ENCODE measurements at regions not wholly inside any gene's neighbourhood (a gene's known extent, or its start where the extent isn't known, plus 50 kb on each side); places are given as distances from the start of the nearest gene placed in this dataset.

- no peak for TF ChIP-seq CTCF (IDR thresholded peaks at IDR 0.05)
- no peaks in the 10 kb centered on the region for H3K9me3 ChIP-seq
- DNase-seq (no peak), ATAC-seq (no peak)
- no peaks in the 10 kb centered on the region for H3K4me1 ChIP-seq (ENCODE audit: low read depth)
- intact Hi-C loops (cut with DNase I, micrococcal nuclease) = no loop called here
- no peak overlapping the region for H3K4me3 ChIP-seq
- no peaks in the 10 kb centered on the region for H3K36me3 ChIP-seq (ENCODE audit: low read depth)
Measured at GRCh38 chr11:104620991-104621390, 277.3 kb downstream of the CASP12 start.

DNA sequence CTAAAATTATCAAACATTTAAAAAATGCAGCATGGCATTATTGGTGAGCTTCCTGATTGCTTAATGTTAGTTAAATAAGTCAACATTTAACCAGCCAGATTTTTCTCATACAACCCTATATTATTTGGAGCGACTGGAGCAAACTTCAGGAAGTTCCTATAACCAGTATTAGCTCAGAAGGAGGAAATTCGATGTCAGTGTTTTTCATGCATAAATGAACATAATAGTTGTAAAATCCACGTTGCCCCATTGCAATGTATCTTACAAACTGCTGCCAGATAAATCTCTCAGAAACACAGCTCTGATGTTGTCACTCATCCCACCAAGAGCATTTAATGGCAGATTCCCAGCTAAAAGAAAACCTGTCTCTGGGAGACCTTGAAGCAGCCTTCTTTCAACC is 278.5 kb downstream of the CASP12 start:
- Histone ChIP-seq H3K4me1 (ENCODE audit: low read depth) (no peaks in the 10 kb centered on the region), H3K36me3 (ENCODE audit: low read depth) (no peaks in the 10 kb centered on the region), H3K9me3 (no peaks in the 10 kb centered on the region), H3K4me3 (no peak overlapping the region)
- intact Hi-C loops (cut with DNase I, micrococcal nuclease) = no loop called here
- TF ChIP-seq CTCF (IDR thresholded peaks at IDR 0.05) = no peak
- no peak for ATAC-seq
- DNase-seq = no peak

DNA sequence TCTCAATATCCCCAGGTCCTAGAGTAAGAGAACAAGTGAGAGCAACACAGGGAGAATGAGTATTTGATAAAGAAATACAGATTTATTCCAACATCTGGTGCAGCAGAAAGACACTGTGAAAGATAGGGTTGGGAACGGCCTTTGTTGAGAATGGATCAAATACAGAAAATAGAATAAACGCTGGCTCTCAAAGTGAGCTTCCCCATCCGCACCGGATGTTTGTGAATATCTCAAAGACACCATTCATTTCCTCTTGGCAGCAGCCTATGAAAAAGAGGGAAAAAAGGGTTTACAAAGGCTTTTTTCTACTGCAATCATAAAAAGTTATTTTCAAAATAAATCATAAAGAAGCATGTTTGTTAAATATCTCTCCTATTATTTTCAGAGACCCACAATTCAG is 279.3 kb downstream of the CASP12 start:
- Histone ChIP-seq H3K4me3 (no peak overlapping the region), H3K36me3 (ENCODE audit: low read depth) (no peaks in the 10 kb centered on the region), H3K9me3 (no peaks in the 10 kb centered on the region), H3K4me1 (ENCODE audit: low read depth) (no peaks in the 10 kb centered on the region)
- no peak for TF ChIP-seq CTCF (IDR thresholded peaks at IDR 0.05)
- DNase-seq = no peak
- intact Hi-C loops (cut with DNase I, micrococcal nuclease) = no loop called here
- ATAC-seq = no peak

DNA sequence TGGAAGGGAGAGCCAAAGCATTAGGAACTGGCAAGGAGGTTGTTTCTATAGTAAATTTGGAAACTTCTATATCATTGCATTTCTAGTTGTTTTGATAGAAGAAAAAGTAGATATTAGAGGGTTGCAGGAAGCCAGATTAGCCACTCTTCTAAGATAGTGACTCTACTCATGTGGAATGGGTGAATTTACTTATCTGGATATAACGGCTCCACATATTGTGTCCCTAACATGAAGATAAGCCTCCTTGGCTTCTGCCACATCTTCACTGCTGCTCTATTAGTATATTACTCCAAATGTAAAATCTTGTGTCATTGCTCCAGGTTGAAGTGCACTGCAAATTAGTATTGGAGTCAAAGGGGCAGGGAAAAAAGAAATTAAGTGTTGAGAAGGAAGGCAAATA is 283.3 kb downstream of the CASP12 start:
- no peak for DNase-seq
- ATAC-seq = no peak
- no peak overlapping the region for H3K4me3 ChIP-seq
- intact Hi-C loops (cut with DNase I, micrococcal nuclease) = no loop called here
- H3K36me3 ChIP-seq (ENCODE audit: low read depth) = no peaks in the 10 kb centered on the region
- H3K4me1 ChIP-seq (ENCODE audit: low read depth) = no peaks in the 10 kb centered on the region
- no peaks in the 10 kb centered on the region for H3K9me3 ChIP-seq
- no peak for TF ChIP-seq CTCF (IDR thresholded peaks at IDR 0.05)

- DNase-seq (no peak), ATAC-seq (no peak)
- intact Hi-C loops (cut with DNase I, micrococcal nuclease) = no loop called here
- TF ChIP-seq CTCF (IDR thresholded peaks at IDR 0.05) = no peak
- Histone ChIP-seq H3K9me3 (no peaks in the 10 kb centered on the region), H3K4me3 (no peak overlapping the region), H3K36me3 (ENCODE audit: low read depth) (no peaks in the 10 kb centered on the region), H3K4me1 (ENCODE audit: low read depth) (no peaks in the 10 kb centered on the region)
Measured at GRCh38 chr11:104614117-104614680, 284.1 kb downstream of the CASP12 start.

- intact Hi-C loops (cut with DNase I, micrococcal nuclease) = no loop called here
- no peak overlapping the region for H3K4me3 ChIP-seq
- DNase-seq (no peak), ATAC-seq (no peak)
- no peaks in the 10 kb centered on the region for H3K36me3 ChIP-seq (ENCODE audit: low read depth)
- no peaks in the 10 kb centered on the region for H3K4me1 ChIP-seq (ENCODE audit: low read depth)
- TF ChIP-seq CTCF (IDR thresholded peaks at IDR 0.05) = no peak
- no peaks in the 10 kb centered on the region for H3K9me3 ChIP-seq
Measured at GRCh38 chr11:104610635-104611034, 287.6 kb downstream of the CASP12 start.

Data from mucosa of descending colon (tissue), 3 donors.